ENCODE measurements at regions not wholly inside any gene's neighbourhood (a gene's known extent, or its start where the extent isn't known, plus 50 kb on each side); places are given as distances from the start of the nearest gene placed in this dataset.

DNA sequence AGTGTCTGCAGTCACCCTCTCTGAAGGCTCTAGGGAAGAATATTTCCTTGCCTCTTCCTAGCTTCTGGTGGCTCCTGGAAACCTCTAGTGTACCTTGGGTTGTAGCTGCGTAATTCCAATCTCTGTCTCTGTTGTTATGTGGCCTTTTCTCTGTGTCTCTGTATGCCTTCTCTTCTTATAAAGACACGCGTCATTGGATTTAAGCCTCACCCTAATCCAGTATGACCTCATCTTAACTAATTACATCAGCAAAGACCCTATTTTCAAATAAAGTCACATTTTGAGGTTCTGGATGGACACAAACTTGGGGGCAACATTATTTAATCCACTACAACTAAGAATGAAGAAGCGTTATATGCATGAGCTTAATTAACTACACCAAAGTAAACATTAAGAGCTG, 111.4 kb upstream of the ZNF184 start:
- TF ChIP-seq, protein P1, sequence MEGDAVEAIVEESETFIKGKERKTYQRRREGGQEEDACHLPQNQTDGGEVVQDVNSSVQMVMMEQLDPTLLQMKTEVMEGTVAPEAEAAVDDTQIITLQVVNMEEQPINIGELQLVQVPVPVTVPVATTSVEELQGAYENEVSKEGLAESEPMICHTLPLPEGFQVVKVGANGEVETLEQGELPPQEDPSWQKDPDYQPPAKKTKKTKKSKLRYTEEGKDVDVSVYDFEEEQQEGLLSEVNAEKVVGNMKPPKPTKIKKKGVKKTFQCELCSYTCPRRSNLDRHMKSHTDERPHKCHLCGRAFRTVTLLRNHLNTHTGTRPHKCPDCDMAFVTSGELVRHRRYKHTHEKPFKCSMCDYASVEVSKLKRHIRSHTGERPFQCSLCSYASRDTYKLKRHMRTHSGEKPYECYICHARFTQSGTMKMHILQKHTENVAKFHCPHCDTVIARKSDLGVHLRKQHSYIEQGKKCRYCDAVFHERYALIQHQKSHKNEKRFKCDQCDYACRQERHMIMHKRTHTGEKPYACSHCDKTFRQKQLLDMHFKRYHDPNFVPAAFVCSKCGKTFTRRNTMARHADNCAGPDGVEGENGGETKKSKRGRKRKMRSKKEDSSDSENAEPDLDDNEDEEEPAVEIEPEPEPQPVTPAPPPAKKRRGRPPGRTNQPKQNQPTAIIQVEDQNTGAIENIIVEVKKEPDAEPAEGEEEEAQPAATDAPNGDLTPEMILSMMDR (IDR thresholded peaks at IDR 0.05; ENCODE audit: partially characterized antibody, unreplicated experiment) = no peak
- Mint-ChIP-seq H3K4me3 (ENCODE audit: unreplicated experiment) (no peak overlapping the region), H3K27ac (ENCODE audit: unreplicated experiment) (no peak overlapping the region)

DNA sequence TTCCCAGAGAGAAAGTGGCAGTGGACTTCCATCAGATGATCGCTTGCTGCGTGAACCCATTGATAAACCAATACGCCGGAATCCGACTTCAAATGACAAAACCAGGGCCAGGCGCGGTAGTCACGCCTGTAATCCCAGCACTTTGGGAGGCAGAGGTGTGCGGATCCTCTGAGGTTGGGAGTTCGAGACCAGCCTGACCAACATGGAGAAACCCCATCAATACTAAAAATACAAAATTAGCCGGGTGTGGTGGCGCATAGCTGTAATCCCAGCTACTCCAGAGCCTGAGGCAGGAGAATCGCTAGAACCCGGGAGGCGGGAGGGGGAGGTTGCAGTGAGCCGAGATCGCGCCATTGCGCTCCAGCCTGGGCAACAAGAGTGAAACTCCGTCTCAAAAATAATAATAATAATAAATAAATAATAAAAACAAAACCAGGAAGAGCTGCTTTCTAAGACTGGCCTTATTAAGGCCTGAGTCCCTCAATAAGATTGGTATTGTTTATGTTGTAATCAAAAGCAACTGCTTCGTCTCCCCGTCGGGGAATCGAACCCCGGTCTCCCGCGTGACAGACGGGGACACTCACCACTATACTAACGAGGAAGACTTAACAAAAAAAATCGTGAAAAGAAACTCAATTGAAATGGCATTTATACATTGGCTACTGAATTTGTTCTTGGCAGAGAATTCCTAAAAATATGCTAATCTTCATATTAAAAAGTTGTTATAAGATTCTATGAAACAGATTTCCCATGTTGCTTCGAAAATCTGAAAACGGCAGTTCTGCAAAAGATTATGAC, 110.2 kb upstream of the ZNF184 start:
- Mint-ChIP-seq H3K27ac (ENCODE audit: unreplicated experiment) (peak overlapping the region; percentile 13), H3K27me3 (ENCODE audit: unreplicated experiment) (peaks cover 2% of the 10 kb centered on the region), H3K9me3 (ENCODE audit: unreplicated experiment) (peaks cover 6% of the 10 kb centered on the region), H3K4me3 (ENCODE audit: unreplicated experiment) (peak overlapping the region; percentile 63), H3K4me1 (ENCODE audit: low read depth, unreplicated experiment) (no peaks in the 10 kb centered on the region), H3K36me3 (ENCODE audit: unreplicated experiment) (no peaks in the 10 kb centered on the region)
- TF ChIP-seq, protein P1 (IDR thresholded peaks at IDR 0.05; ENCODE audit: partially characterized antibody, unreplicated experiment) = no peak
- DNase-seq = peak; percentile 59

More for the DNA sequence above, 111.4 kb upstream of the ZNF184 start:
- H3K9me3 Mint-ChIP-seq (ENCODE audit: unreplicated experiment) = peaks cover 6% of the 10 kb centered on the region
- no peaks in the 10 kb centered on the region for H3K36me3 Mint-ChIP-seq (ENCODE audit: unreplicated experiment)
- no peak for DNase-seq
- H3K27me3 Mint-ChIP-seq (ENCODE audit: unreplicated experiment) = peaks cover 2% of the 10 kb centered on the region
- no peaks in the 10 kb centered on the region for H3K4me1 Mint-ChIP-seq (ENCODE audit: low read depth, unreplicated experiment)

DNA sequence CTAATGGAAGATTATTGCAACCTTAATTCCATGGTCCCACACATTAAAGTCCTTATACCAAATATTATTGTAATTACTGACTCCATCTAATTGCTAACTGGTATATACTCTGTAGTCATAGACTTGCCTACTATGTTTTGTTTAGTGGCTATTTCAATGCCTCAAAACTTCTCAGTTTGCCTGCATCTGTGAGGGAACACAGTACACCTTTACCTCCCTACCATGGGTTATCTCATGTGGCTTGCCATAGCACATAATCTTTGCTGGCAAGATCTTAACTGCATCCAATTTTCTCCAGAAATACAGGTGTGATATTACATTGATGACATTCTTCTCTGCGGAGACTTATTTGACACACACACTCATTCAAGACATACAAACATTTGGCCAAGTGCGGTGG, 107.1 kb upstream of the ZNF184 start:
- Mint-ChIP-seq H3K9me3 (ENCODE audit: unreplicated experiment) (peaks cover 6% of the 10 kb centered on the region), H3K27me3 (ENCODE audit: unreplicated experiment) (peaks cover 5% of the 10 kb centered on the region)
- TF ChIP-seq, protein P1 (IDR thresholded peaks at IDR 0.05; ENCODE audit: partially characterized antibody, unreplicated experiment) = no peak

DNA sequence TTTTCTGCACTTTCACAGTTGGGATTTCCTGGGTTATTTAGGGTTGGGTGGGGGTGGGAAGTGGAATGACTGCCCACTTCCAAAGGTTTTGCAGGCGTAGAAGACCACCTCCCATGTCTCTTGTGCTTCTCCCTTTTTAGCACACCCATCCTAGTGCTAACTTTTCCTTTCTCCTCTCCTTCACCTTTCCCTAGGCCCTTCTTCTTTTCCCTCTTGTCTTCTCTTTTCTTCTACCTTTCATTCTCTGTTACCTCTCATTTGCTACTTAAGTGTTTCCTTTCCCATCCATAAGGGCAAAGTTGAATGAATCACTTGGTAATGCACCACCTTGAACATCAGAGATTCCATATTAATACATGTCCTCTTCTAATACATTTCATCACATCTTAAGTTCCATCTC, 105.0 kb upstream of the ZNF184 start:
- H3K4me1 Mint-ChIP-seq (ENCODE audit: low read depth, unreplicated experiment) = no peaks in the 10 kb centered on the region
- H3K4me3 Mint-ChIP-seq (ENCODE audit: unreplicated experiment) = no peak overlapping the region
- peaks cover 2% of the 10 kb centered on the region for H3K27me3 Mint-ChIP-seq (ENCODE audit: unreplicated experiment)
- no peak overlapping the region for H3K27ac Mint-ChIP-seq (ENCODE audit: unreplicated experiment)
- DNase-seq = no peak
- TF ChIP-seq, protein P1 (IDR thresholded peaks at IDR 0.05; ENCODE audit: partially characterized antibody, unreplicated experiment) = no peak
- H3K36me3 Mint-ChIP-seq (ENCODE audit: unreplicated experiment) = no peaks in the 10 kb centered on the region
- H3K9me3 Mint-ChIP-seq (ENCODE audit: unreplicated experiment) = peaks cover 3% of the 10 kb centered on the region

More for the DNA sequence above, 107.1 kb upstream of the ZNF184 start:
- no peaks in the 10 kb centered on the region for H3K36me3 Mint-ChIP-seq (ENCODE audit: unreplicated experiment)
- no peak for DNase-seq
- no peaks in the 10 kb centered on the region for H3K4me1 Mint-ChIP-seq (ENCODE audit: low read depth, unreplicated experiment)
- H3K27ac Mint-ChIP-seq (ENCODE audit: unreplicated experiment) = no peak overlapping the region
- H3K4me3 Mint-ChIP-seq (ENCODE audit: unreplicated experiment) = no peak overlapping the region

- no peak for DNase-seq
- no peaks in the 10 kb centered on the region for H3K9me3 Mint-ChIP-seq (ENCODE audit: unreplicated experiment)
- peaks cover 2% of the 10 kb centered on the region for H3K27me3 Mint-ChIP-seq (ENCODE audit: unreplicated experiment)
- no peaks in the 10 kb centered on the region for H3K4me1 Mint-ChIP-seq (ENCODE audit: low read depth, unreplicated experiment)
- no peak overlapping the region for H3K27ac Mint-ChIP-seq (ENCODE audit: unreplicated experiment)
- no peaks in the 10 kb centered on the region for H3K36me3 Mint-ChIP-seq (ENCODE audit: unreplicated experiment)
- H3K4me3 Mint-ChIP-seq (ENCODE audit: unreplicated experiment) = no peak overlapping the region
- TF ChIP-seq, protein P1 (IDR thresholded peaks at IDR 0.05; ENCODE audit: partially characterized antibody, unreplicated experiment) = no peak
Observed at GRCh38 chr6:27575594-27576361, 102.9 kb upstream of the ZNF184 start.

Data from glutamatergic neuron (in vitro differentiated cells).